Omental fat pad (tissue), 3 donors: ENCODE measurements at regions not wholly inside any gene's neighbourhood (a gene's known extent, or its start where the extent isn't known, plus 50 kb on each side); places are given as distances from the start of the nearest gene placed in this dataset.
"Not testable (repeated sequence)": the region's sequence is repeated elsewhere in the genome, so short reads cannot be mapped to it uniquely, and the experiment has no call there.

Experiments
- ATAC-seq: fragments of 150-250 bp; one replicate; pipeline ENCODE4 v1.9.1; 2016; ENCODE audit warnings: mild to moderate bottlenecking, moderate library complexity; ENCODE audit not compliant: low FRiP score
- DNase-seq: peaks from one replicate; pipeline ENCODE4 v3.0.0-alpha.2; 2019; ENCODE audit warnings: low spot score
- TF ChIP-seq, protein P1 (sequence below), 3 donors: fragments of 450-650 bp; IDR thresholded peaks; one replicate each; pipeline ENCODE4 v1.5.1; 2016 to 2017; ENCODE audit warnings: antibody characterized with exemption in 3 of 3, mild to moderate bottlenecking in 3 of 3, moderate library complexity in 2 of 3

- ATAC-seq: peak; percentile 86
- no peak for DNase-seq
- TF ChIP-seq, protein P1, sequence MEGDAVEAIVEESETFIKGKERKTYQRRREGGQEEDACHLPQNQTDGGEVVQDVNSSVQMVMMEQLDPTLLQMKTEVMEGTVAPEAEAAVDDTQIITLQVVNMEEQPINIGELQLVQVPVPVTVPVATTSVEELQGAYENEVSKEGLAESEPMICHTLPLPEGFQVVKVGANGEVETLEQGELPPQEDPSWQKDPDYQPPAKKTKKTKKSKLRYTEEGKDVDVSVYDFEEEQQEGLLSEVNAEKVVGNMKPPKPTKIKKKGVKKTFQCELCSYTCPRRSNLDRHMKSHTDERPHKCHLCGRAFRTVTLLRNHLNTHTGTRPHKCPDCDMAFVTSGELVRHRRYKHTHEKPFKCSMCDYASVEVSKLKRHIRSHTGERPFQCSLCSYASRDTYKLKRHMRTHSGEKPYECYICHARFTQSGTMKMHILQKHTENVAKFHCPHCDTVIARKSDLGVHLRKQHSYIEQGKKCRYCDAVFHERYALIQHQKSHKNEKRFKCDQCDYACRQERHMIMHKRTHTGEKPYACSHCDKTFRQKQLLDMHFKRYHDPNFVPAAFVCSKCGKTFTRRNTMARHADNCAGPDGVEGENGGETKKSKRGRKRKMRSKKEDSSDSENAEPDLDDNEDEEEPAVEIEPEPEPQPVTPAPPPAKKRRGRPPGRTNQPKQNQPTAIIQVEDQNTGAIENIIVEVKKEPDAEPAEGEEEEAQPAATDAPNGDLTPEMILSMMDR (IDR thresholded peaks at IDR 0.05): no peak
Observed at GRCh38 chr14:50023671-50024490, 92.5 kb downstream of the VCPKMT start.

GRCh38 chr14:50025073-50025472 is 91.3 kb downstream of the VCPKMT start:
- no peak for DNase-seq
- TF ChIP-seq, protein P1 (IDR thresholded peaks at IDR 0.05): no peak
- no peak for ATAC-seq

GRCh38 chr14:50025776-50026175 is 90.6 kb downstream of the VCPKMT start:
- DNase-seq (no peak), ATAC-seq (no peak)
- TF ChIP-seq, protein P1 (IDR thresholded peaks at IDR 0.05): no peak

GRCh38 chr14:50026396-50026795 is 90.0 kb downstream of the VCPKMT start:
- ATAC-seq (no peak), DNase-seq (no peak)
- TF ChIP-seq, protein P1 (IDR thresholded peaks at IDR 0.05): no peak

GRCh38 chr14:50027816-50028215 is 88.6 kb downstream of the VCPKMT start:
- TF ChIP-seq, protein P1 (IDR thresholded peaks at IDR 0.05): no peak
- DNase-seq: no peak
- no peak for ATAC-seq

DNA sequence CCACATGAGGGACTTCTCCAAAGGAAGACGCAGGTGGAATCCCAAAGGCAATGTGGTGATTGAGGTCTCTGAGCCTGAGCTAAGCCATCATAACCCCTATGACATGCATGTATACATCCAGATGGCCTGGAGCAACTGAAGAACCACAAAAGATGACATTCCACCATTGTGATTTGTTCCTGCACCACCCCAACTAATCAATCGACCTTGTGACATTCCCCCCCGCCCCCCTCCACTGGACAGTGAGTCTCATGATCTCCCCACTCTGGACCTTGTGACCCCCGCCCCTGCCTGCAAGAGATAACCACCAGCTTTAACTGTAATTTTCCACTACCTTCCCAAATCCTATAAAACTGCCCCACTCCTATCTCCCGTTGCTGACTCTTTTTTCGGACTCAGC is 87.9 kb downstream of the VCPKMT start:
- TF ChIP-seq, protein P1 (IDR thresholded peaks at IDR 0.05): no peak
- DNase-seq (no peak), ATAC-seq (no peak)

DNA sequence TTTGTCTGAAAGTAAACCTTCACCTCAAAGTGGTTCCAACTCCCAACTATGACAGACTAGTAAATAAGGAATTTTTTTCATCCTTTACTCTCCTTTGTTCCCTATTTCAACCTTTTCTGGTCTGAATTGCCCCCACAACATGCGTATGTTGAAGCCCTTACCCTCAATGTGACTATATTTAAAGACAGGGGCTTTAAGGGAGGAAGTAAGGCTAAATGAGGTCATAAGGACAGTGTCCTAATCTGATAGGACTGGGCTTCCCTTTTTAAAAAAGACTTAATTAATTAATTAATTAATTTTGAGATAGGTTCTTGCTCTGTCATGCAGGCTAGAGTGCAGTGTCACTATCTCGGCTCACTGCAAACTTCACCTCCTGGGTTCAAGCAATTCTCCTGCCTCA is 86.3 kb downstream of the VCPKMT start:
- TF ChIP-seq, protein P1 (IDR thresholded peaks at IDR 0.05): no peak
- no peak for ATAC-seq

DNA sequence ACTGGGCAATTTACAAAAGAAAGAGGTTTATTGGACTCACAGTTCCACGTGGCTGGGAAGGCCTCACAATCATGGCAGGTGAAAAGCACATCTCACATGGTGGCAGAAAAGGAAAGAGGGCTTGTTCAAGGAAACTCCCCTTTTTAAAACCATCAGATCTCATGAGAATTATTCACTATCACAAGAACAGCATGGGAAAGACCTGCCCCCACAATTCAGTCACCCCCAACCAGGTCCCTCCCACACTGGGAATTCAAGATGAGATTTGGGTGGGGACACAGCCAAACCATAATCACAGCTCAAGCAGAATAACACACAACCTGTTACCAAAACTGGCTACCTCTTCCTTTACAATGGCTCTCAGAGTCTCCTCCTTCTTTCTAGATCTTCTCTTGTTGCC is 85.5 kb downstream of the VCPKMT start:
- not testable (repeated sequence) for ATAC-seq, DNase-seq

More for the DNA sequence above, 86.3 kb downstream of the VCPKMT start:
- no peak for DNase-seq
